IMR-90 (cell line): ENCODE measurements at regions not wholly inside any gene's neighbourhood (a gene's known extent, or its start where the extent isn't known, plus 50 kb on each side); places are given as distances from the start of the nearest gene placed in this dataset.

Experiments
- ATAC-seq: fragments of 200-7000 bp; cut with Tn5 transposase; 2 replicates; pipeline ENCODE4 v1.9.1; 2020; ENCODE audit warnings: low read depth, mild to moderate bottlenecking, moderate library complexity
- BruUV-seq: library from RNA; stranded (reverse); fragments of 400-500 nt; replicated peaks from 2 replicates; lab custom pipeline; 2021; lab: Mats Ljungman, UMichigan
- CTCF ChIA-PET: fragments of 300-600 bp; formaldehyde crosslinking; extraction: SDS; loops from one replicate; lab custom pipeline; 2021; ENCODE audit warnings: antibody characterized with exemption; lab: Yijun Ruan, JAX
- POLR2A ChIA-PET: fragments of 300-600 bp; sonication (Branson Sonifier 250); formaldehyde crosslinking; loops from one replicate; lab custom pipeline; 2022; ENCODE audit warnings: antibody characterized with exemption; ENCODE audit not compliant: unreplicated experiment; lab: Charles Lee
- DNase-seq: peaks from one replicate; pipeline ENCODE4 v3.0.0; 2013
- H2AFZ ChIP-seq: replicated peaks from 2 replicates; pipeline ENCODE3; 2013; ENCODE audit warnings: low read length, mild to moderate bottlenecking; ENCODE audit not compliant: poor library complexity
- H2AK5ac ChIP-seq: 2 replicates; pipeline ENCODE4 v1.6.1; 2013; ENCODE audit warnings: low read depth, low read length, inconsistent platforms
- H2AK9ac ChIP-seq: replicated peaks from 2 replicates; pipeline ENCODE3; 2013; ENCODE audit warnings: mild to moderate bottlenecking, low read depth, low read length, moderate library complexity; ENCODE audit not compliant: poor library complexity
- H2BK120ac ChIP-seq: 2 replicates; pipeline ENCODE4 v1.6.1; 2013; ENCODE audit warnings: low read depth, low read length, inconsistent platforms
- H2BK15ac ChIP-seq: 3 replicates; pipeline ENCODE4 v1.6.1; 2013; ENCODE audit warnings: low read depth, low read length, inconsistent platforms
- H2BK20ac ChIP-seq: 2 replicates; pipeline ENCODE4 v1.6.1; 2013; ENCODE audit warnings: low read depth, mild to moderate bottlenecking, inconsistent platforms, low read length, moderate library complexity
- H2BK5ac ChIP-seq: 2 replicates; pipeline ENCODE4 v1.6.1; 2013; ENCODE audit warnings: mild to moderate bottlenecking, low read depth, low read length, inconsistent platforms; ENCODE audit not compliant: poor library complexity, severe bottlenecking
- H3K14ac ChIP-seq: replicated peaks from 2 replicates; pipeline ENCODE4 v1.6.1; 2013; ENCODE audit warnings: low read depth, low read length, inconsistent platforms
- H3K18ac ChIP-seq: 2 replicates; pipeline ENCODE4 v1.6.1; 2013; ENCODE audit warnings: low read depth, low read length, control low read depth
- H3K23ac ChIP-seq: 2 replicates; pipeline ENCODE4 v1.6.1; 2013; ENCODE audit warnings: low read depth, low read length, inconsistent platforms
- H3K27ac ChIP-seq: 2 replicates; pipeline ENCODE4 v1.5.1; 2013; ENCODE audit warnings: mild to moderate bottlenecking, control low read depth, low read length; ENCODE audit not compliant: insufficient read depth
- H3K27me3 ChIP-seq: 2 replicates; pipeline ENCODE4 v1.6.1; 2013; ENCODE audit warnings: low read length; ENCODE audit not compliant: control insufficient read depth, insufficient read depth
- H3K36me3 ChIP-seq: 2 replicates; pipeline ENCODE4 v1.6.1; 2013; ENCODE audit warnings: low read length, mixed read lengths; ENCODE audit not compliant: control insufficient read depth, insufficient read depth
- H3K4ac ChIP-seq: 2 replicates; pipeline ENCODE4 v1.6.1; 2013; ENCODE audit warnings: low read depth, low read length, inconsistent platforms
- H3K4me1 ChIP-seq: 2 replicates; pipeline ENCODE4 v1.6.1; 2013; ENCODE audit warnings: low read length, mixed read lengths; ENCODE audit not compliant: control insufficient read depth, insufficient read depth
- H3K4me2 ChIP-seq: 2 replicates; pipeline ENCODE4 v1.6.1; 2013; ENCODE audit warnings: low read depth, mild to moderate bottlenecking, control low read depth, low read length, moderate library complexity
- H3K4me3 ChIP-seq: 2 replicates; pipeline ENCODE4 v1.5.1; 2013; ENCODE audit warnings: low read depth, mild to moderate bottlenecking, control low read depth, low read length, moderate library complexity; ENCODE audit not compliant: insufficient read depth
- H3K56ac ChIP-seq: 2 replicates; pipeline ENCODE4 v1.6.1; 2013; ENCODE audit warnings: low read length, inconsistent platforms; ENCODE audit not compliant: insufficient read depth; ENCODE audit errors: extremely low read depth
- H3K79me1 ChIP-seq, 2 experiments: 2 replicates each; pipeline ENCODE4 v1.6.1; 2013; ENCODE audit warnings: low read length in 2 of 2, inconsistent platforms in 1 of 2, low read depth in 1 of 2
- H3K9ac ChIP-seq: 2 replicates; pipeline ENCODE4 v1.6.1; 2013; ENCODE audit warnings: low read depth, low read length, control low read depth
- H3K9me1 ChIP-seq: 2 replicates; pipeline ENCODE4 v1.6.1; 2013; ENCODE audit warnings: low read length, inconsistent platforms; ENCODE audit not compliant: insufficient read depth
- H3K9me3 ChIP-seq: 2 replicates; pipeline ENCODE4 v1.6.1; 2013; ENCODE audit warnings: low read length; ENCODE audit not compliant: control insufficient read depth, insufficient read depth
- H4K20me1 ChIP-seq: 2 replicates; pipeline ENCODE4 v1.6.1; 2013; ENCODE audit warnings: low read length, inconsistent platforms; ENCODE audit not compliant: insufficient read depth
- H4K5ac ChIP-seq: 2 replicates; pipeline ENCODE4 v1.6.1; 2013; ENCODE audit warnings: mild to moderate bottlenecking, low read depth, low read length, control low read depth
- H4K8ac ChIP-seq, 2 experiments: 2 replicates each; pipeline ENCODE4 v1.6.1; 2013; ENCODE audit warnings: low read depth in 2 of 2, low read length in 2 of 2, control low read depth in 1 of 2, inconsistent platforms in 1 of 2
- H4K91ac ChIP-seq: 2 replicates; pipeline ENCODE4 v1.6.1; 2013; ENCODE audit warnings: low read depth, low read length, inconsistent platforms; ENCODE audit not compliant: insufficient read depth
- MAFK ChIP-seq: IDR thresholded peaks from 2 replicates; pipeline ENCODE4 v1.6.1; 2012; ENCODE audit warnings: low read depth, low read length, improper control_type of control experiment
- WGBS, 2 experiments: methylation state at CpG; one replicate each; pipeline versions ENCODE4 v1.1.5 to v1.1.7; 2013; ENCODE audit warnings: missing lambda C conversion rate in 2 of 2; ENCODE audit not compliant: insufficient read length in 1 of 2; ENCODE audit errors: extremely low coverage in 2 of 2; 5-methylcytosine and 5-hydroxymethylcytosine counted together
- dilution Hi-C: fragments of 300-500 bp; cut with HindIII; formaldehyde crosslinking; loops from one replicate; pipeline ENCODE4 v1.14.3; 2018; ENCODE audit warnings: low sequenced_read_pairs; ENCODE audit not compliant: unreplicated experiment
- in situ Hi-C: fragments of 300-500 bp; cut with MboI; formaldehyde crosslinking; loops from 3 replicates; pipeline ENCODE4 v1.14.3; 2019; ENCODE audit warnings: low sequenced_read_pairs, inconsistent platforms, mixed read lengths
- intact Hi-C: fragments of 100-400 bp; cut with micrococcal nuclease; formaldehyde crosslinking; loops from 2 replicates; pipeline ENCODE4 v1.10.0; 2022

DNA sequence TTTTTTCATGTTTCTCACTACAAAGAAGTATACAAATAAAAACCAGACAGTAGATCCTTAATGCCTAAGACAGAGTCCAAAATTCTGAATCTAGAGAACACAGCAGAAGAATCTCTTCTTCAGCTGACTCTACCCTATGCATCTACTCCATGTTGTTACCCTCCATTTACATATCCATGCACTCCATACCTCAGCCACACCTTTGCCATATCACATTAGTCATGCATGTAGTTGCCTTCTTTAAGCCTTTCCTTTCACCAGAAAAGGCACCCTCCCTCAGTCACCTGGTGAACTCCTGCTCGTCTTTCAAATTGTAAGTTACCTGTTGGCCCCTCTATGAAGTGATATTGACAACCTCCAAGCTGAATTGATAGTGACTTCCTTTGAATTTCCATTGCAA is 271.2 kb upstream of the FAR2 start:
- no peak overlapping the region for H3K4me3 ChIP-seq
- H3K4me2 ChIP-seq = no peak overlapping the region
- H2BK5ac ChIP-seq = no peak overlapping the region
- H2AK9ac ChIP-seq = no peak overlapping the region
- no CpG with 5 or more reads among the region's 1 CpG for WGBS, 2 experiments
- H4K8ac ChIP-seq = no peak overlapping the region
- H3K27me3 ChIP-seq = no peaks in the 10 kb centered on the region; the same call in 1 of the 2 replicates
- peak overlapping the region; percentile 11; the same call in 1 of the 2 replicates for H4K91ac ChIP-seq
- no peaks in the 10 kb centered on the region for H3K79me1 ChIP-seq
- no peak overlapping the region for H2BK20ac ChIP-seq
- no peak overlapping the region for H3K14ac ChIP-seq
- no peak overlapping the region for H3K4ac ChIP-seq
- H2AK5ac ChIP-seq = no peak overlapping the region
- H3K27ac ChIP-seq = no peak overlapping the region
- dilution Hi-C loops = no loop called here
- DNase-seq = no peak
- POLR2A ChIA-PET = no interaction called here
- intact Hi-C loops = loop anchor here (10.0 kb wide), 1 partner anchor 1043 kb away; no protein-coding TSS in a partner anchor
- no peak overlapping the region for H3K23ac ChIP-seq
- no peak for ATAC-seq
- no peak overlapping the region for H2AFZ ChIP-seq
- no peaks in the 10 kb centered on the region for H4K20me1 ChIP-seq
- H3K56ac ChIP-seq = no peak overlapping the region
- in situ Hi-C loops = loop anchor here (10.0 kb wide), 1 partner anchor 1143 kb away; no protein-coding TSS in a partner anchor
- no peaks in the 10 kb centered on the region for H3K9me3 ChIP-seq
- H3K36me3 ChIP-seq = no peaks in the 10 kb centered on the region
- TF ChIP-seq MAFK = no peak
- H3K9me1 ChIP-seq = peaks cover 2% of the 10 kb centered on the region; the same call in 1 of the 2 replicates
- no peak overlapping the region for H4K5ac ChIP-seq
- no peak overlapping the region for H2BK15ac ChIP-seq
- BruUV-seq = no TSS peak
- H2BK120ac ChIP-seq = no peak overlapping the region; the same call in 1 of the 2 replicates
- H3K9ac ChIP-seq = no peak overlapping the region
- H3K4me1 ChIP-seq = peaks cover 2% of the 10 kb centered on the region; the same call in 1 of the 2 replicates
- CTCF ChIA-PET = no interaction called here
- H3K18ac ChIP-seq = peak overlapping the region; percentile 76; the same call in 1 of the 2 replicates
